ENCODE measurements at regions not wholly inside any gene's neighbourhood (a gene's known extent, or its start where the extent isn't known, plus 50 kb on each side); places are given as distances from the start of the nearest gene placed in this dataset.
"Not testable (repeated sequence)": the region's sequence is repeated elsewhere in the genome, so short reads cannot be mapped to it uniquely, and the experiment has no call there.

DNA sequence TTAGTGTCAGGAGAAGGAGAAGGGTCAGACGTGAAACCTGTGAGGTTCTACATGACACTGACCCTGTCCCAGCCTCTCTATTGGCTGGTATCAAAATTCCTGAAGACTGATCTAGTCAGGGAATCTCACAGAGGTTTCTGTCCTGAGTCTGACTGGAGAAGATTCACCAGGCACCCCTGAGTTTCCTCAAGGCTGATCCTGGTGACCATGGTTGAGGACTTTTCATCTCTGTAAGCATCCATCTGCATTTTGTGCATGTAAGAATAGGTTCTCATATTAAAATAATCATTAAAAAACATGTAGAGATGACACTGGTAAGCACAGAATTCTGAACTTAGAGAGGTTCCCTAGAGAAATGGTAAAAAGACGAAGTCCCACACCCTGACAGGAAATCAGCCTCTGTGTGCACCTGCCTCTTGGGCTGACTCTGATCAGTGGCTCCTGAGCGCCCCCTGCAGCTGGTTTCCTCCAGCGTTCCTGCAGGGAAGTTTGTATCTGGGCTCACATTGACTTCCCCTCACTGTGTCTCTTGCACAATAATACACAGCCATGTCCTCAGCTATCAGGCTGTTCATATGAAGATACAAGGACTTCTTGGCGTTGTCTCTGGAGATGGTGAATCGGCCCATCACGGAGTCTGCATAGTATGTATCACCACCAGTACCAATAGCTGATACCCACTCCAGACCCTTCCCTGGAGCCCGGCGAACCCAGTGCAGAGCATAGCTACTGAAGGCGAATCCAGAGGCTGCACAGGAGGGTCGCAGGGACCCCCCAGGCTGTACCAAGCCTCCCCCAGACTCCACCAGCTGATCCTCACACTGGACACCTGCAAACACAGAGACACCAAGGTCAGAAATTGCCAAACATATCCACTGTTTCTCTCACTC lies 991.9 kb downstream of the TMEM121 start:
- no peaks in the 10 kb centered on the region for H3K27me3 ChIP-seq (ENCODE audit: control insufficient read depth, insufficient read depth, low read length)
- H3K4me1 ChIP-seq (ENCODE audit: control insufficient read depth, insufficient read depth, low read length), result no peaks in the 10 kb centered on the region
- H3K9me3 ChIP-seq (ENCODE audit: control insufficient read depth, insufficient read depth, low read depth, low read length), result peaks cover 55% of the 10 kb centered on the region; the same call in 1 of the 2 replicates
- no peak overlapping the region for H3K27ac ChIP-seq (ENCODE audit: low read depth, low read length)
- H3K4me3 ChIP-seq (ENCODE audit: low read depth, low read length), result no peak overlapping the region
- H3K9ac ChIP-seq (ENCODE audit: low read length), result no peak overlapping the region
- no peaks in the 10 kb centered on the region for H3K36me3 ChIP-seq (ENCODE audit: control insufficient read depth, insufficient read depth, low read length)

DNA sequence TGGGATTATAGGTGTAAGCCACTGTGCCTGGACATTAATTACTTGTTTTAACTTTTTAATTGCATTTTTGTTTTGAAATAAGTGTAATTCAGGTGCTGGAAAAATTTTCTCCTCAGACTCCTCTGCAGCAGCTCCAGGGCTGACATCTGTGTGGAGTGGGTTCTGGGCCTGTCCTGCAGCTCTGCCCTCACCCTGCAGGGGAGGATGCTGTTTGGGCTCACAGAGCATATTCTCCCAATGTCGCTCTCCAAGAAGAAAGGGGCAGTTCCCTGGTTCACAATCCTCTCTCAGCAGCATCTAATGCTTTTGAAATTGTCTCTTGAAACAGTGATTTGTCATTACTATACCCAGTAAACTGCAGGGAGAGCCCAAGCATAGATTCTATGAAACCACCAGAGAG lies 995.7 kb downstream of the TMEM121 start:
- not testable (repeated sequence) for H3K36me3 ChIP-seq (ENCODE audit: control insufficient read depth, insufficient read depth, low read length); H3K4me1 ChIP-seq (ENCODE audit: control insufficient read depth, insufficient read depth, low read length); H3K27me3 ChIP-seq (ENCODE audit: control insufficient read depth, insufficient read depth, low read length); H3K27ac ChIP-seq (ENCODE audit: low read depth, low read length); H3K9ac ChIP-seq (ENCODE audit: low read length); H3K4me3 ChIP-seq (ENCODE audit: low read depth, low read length)
- peaks cover 52% of the 10 kb centered on the region; the same call in 1 of the 2 replicates for H3K9me3 ChIP-seq (ENCODE audit: control insufficient read depth, insufficient read depth, low read depth, low read length)

DNA sequence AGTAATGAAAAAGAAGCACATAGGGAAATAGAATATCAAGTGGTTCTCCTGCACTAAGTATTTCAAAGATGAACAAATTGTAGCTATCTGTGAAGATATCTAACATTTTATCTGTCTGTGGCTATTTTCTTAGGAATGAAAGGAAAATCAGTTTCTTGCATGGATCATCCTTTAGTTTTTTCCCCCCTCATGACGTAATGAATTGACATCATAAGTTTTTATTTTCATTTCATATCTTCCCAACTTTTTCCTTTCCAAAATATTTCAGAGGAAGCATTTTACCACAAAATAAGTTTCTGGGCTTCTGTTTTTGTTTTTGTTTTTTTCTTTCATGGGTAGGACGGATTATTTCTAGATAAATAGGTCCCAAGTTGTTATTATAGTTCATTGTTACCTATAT lies 996.6 kb downstream of the TMEM121 start:
- Histone ChIP-seq H3K4me1 (ENCODE audit: control insufficient read depth, insufficient read depth, low read length) (no peaks in the 10 kb centered on the region), H3K9me3 (ENCODE audit: control insufficient read depth, insufficient read depth, low read depth, low read length) (peaks cover 47% of the 10 kb centered on the region), H3K27me3 (ENCODE audit: control insufficient read depth, insufficient read depth, low read length) (no peaks in the 10 kb centered on the region), H3K9ac (ENCODE audit: low read length) (no peak overlapping the region), H3K27ac (ENCODE audit: low read depth, low read length) (no peak overlapping the region), H3K4me3 (ENCODE audit: low read depth, low read length) (no peak overlapping the region), H3K36me3 (ENCODE audit: control insufficient read depth, insufficient read depth, low read length) (no peaks in the 10 kb centered on the region)

DNA sequence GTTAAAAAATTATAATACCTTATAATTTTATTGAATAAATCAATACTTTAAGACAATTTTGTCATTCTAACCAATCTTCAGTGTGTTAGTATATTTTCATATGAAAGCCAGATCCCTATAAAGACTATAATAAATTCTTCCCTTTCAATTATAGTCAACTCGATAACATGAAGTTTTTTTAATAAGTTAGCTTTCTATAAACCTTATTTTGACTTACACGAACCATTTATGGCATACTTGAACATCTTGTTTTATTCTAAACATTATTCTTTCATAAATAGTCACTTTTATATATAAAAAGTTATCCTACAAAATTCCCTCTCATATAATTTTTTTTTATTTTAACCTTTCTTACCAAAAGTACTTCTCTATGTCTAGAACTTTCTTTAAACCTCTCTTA lies 1002.3 kb downstream of the TMEM121 start:
- Histone ChIP-seq H3K27ac (ENCODE audit: low read depth, low read length) (no peak overlapping the region), H3K4me1 (ENCODE audit: control insufficient read depth, insufficient read depth, low read length) (no peaks in the 10 kb centered on the region), H3K36me3 (ENCODE audit: control insufficient read depth, insufficient read depth, low read length) (no peaks in the 10 kb centered on the region), H3K27me3 (ENCODE audit: control insufficient read depth, insufficient read depth, low read length) (no peaks in the 10 kb centered on the region), H3K9me3 (ENCODE audit: control insufficient read depth, insufficient read depth, low read depth, low read length) (peaks cover 69% of the 10 kb centered on the region), H3K9ac (ENCODE audit: low read length) (no peak overlapping the region), H3K4me3 (ENCODE audit: low read depth, low read length) (no peak overlapping the region)

DNA sequence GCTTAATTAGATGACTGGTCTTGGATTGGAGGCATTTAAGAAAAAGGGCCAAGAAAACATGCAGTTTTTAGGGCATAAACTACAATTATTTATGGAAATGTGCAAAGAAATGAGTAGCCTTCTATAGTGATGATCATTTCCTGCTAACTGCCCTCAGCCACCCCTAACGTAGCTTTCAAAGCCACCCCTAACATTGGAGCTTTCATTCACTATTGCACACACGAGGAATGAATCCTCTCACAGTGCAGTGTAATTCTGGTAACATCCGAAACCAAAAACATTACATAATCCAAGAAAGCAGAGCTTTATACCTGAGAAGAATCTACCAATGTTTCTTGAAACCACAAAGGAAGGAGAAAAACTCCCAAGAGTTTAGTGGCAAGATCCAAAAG lies 1003.6 kb downstream of the TMEM121 start:
- Histone ChIP-seq H3K4me1 (ENCODE audit: control insufficient read depth, insufficient read depth, low read length) (no peaks in the 10 kb centered on the region), H3K4me3 (ENCODE audit: low read depth, low read length) (no peak overlapping the region), H3K36me3 (ENCODE audit: control insufficient read depth, insufficient read depth, low read length) (no peaks in the 10 kb centered on the region), H3K9me3 (ENCODE audit: control insufficient read depth, insufficient read depth, low read depth, low read length) (peaks cover 61% of the 10 kb centered on the region), H3K9ac (ENCODE audit: low read length) (no peak overlapping the region), H3K27ac (ENCODE audit: low read depth, low read length) (no peak overlapping the region), H3K27me3 (ENCODE audit: control insufficient read depth, insufficient read depth, low read length) (no peaks in the 10 kb centered on the region)

DNA sequence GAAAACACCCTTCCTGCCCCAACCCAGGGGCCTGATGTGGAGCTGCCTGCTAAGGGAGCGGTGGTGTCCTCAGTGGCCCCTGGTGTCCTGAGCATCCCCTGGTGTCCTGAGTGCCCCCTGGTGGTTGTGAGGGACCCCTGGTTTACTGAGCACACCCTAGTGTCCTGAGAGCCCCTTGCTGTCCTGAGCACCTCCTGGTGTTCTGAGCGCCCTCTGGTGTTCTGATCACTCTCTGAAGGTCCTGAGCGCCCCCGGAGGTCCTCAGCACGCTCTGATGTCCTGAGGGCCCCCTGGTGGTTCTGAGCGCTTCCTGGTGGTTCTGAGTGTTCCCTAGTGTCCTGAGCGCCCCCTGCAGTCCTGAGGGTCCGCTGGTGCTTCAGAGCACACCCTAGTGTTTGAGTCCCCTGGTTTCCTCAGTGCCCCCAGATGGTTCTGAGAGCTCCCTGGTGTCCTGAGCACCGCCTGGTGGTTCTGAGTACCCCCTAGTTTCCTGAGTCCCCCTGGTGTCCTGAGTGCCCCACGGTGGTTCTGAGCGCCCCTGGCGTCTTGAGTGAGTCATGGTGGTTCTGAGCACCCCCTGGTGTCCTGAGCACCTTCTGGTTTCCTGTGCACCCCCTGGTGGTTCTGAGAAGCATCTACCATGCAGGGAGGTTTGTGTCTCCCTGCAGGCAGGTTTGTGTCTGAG lies 1004.2 kb downstream of the TMEM121 start:
- Histone ChIP-seq H3K4me1 (ENCODE audit: control insufficient read depth, insufficient read depth, low read length) (no peaks in the 10 kb centered on the region), H3K27ac (ENCODE audit: low read depth, low read length) (no peak overlapping the region), H3K4me3 (ENCODE audit: low read depth, low read length) (no peak overlapping the region; the same call in 1 of the 2 replicates), H3K36me3 (ENCODE audit: control insufficient read depth, insufficient read depth, low read length) (no peaks in the 10 kb centered on the region), H3K9ac (ENCODE audit: low read length) (no peak overlapping the region), H3K9me3 (ENCODE audit: control insufficient read depth, insufficient read depth, low read depth, low read length) (peaks cover 62% of the 10 kb centered on the region), H3K27me3 (ENCODE audit: control insufficient read depth, insufficient read depth, low read length) (no peaks in the 10 kb centered on the region)

DNA sequence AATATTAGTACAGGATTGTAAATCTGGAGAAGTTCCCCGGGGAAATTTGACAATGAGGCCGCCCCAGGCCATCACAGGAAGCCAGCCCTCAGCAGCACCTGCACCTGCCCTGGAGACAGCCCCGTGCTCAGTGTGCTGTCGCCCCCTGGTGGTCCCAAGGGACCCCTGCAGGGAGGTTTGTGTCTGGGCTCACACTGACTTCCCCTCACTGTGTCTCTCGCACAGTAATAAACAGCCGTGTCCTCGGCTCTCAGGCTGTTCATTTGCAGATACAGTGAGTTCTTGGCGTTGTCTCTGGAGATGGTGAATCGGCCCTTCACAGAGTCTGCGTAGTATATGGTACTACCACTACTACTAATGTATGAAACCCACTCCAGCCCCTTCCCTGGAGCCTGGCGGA lies 1011.2 kb downstream of the TMEM121 start:
- H3K27me3 ChIP-seq (ENCODE audit: control insufficient read depth, insufficient read depth, low read length); H3K36me3 ChIP-seq (ENCODE audit: control insufficient read depth, insufficient read depth, low read length); H3K9ac ChIP-seq (ENCODE audit: low read length); H3K27ac ChIP-seq (ENCODE audit: low read depth, low read length); H3K4me3 ChIP-seq (ENCODE audit: low read depth, low read length); H3K4me1 ChIP-seq (ENCODE audit: control insufficient read depth, insufficient read depth, low read length): not testable (repeated sequence)
- peaks cover 56% of the 10 kb centered on the region for H3K9me3 ChIP-seq (ENCODE audit: control insufficient read depth, insufficient read depth, low read depth, low read length)

DNA sequence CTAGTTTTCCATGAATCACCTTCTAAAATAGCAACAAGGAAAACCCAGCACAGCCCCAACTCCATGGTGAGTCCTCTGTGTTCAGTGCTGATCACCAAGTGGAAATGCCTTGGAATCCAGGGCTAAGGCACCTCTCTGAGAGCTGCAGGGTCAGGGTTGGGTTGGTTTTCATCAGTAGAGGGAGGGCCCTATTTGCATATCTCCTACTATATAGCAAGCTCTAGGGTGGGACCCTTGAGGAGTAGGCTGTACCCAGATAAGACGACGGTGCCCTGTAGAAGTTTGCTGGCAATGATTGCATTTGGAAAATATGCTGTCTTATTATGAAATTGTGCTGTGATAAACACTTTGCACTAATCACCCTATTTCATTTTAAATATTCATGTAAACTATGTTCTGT lies 1011.8 kb downstream of the TMEM121 start:
- H3K9ac ChIP-seq (ENCODE audit: low read length), result no peak overlapping the region
- H3K36me3 ChIP-seq (ENCODE audit: control insufficient read depth, insufficient read depth, low read length), result no peaks in the 10 kb centered on the region
- H3K27me3 ChIP-seq (ENCODE audit: control insufficient read depth, insufficient read depth, low read length), result no peaks in the 10 kb centered on the region
- no peak overlapping the region for H3K27ac ChIP-seq (ENCODE audit: low read depth, low read length)
- H3K9me3 ChIP-seq (ENCODE audit: control insufficient read depth, insufficient read depth, low read depth, low read length), result peaks cover 55% of the 10 kb centered on the region
- no peaks in the 10 kb centered on the region for H3K4me1 ChIP-seq (ENCODE audit: control insufficient read depth, insufficient read depth, low read length)
- no peak overlapping the region for H3K4me3 ChIP-seq (ENCODE audit: low read depth, low read length)

DNA sequence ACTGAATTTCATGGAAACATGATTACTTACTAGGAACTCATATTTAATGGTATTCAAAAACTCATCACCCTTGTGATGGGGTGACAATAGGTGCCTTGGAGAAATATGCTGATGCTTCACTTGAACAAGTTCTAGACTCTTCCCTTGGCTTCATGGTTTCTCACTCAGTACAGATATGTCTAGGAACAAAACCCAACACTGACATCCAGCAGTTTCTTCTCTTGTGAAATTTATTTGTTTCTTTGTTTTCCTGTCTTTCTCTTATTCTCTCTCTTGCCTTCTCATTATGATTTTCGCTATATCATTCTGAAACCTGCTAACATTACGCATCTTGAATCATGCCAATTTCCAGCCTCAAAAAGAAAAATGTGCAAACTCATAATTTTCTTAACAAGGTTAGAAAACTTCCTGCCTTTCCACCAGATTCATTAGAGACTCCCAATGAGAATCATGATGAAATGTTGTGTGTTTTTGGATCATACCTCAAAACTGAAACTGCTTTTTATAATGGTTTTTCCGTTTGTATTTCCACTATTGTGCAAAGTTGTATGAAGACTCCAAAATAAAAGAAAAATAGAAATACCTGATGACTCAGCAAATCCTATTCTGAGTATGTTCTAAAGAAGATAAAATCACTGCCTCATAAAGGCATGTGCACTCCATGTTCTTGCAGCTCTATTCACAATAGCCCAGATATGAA lies 1021.5 kb downstream of the TMEM121 start:
- H3K27ac ChIP-seq (ENCODE audit: low read depth, low read length), result no peak overlapping the region
- H3K4me1 ChIP-seq (ENCODE audit: control insufficient read depth, insufficient read depth, low read length), result no peaks in the 10 kb centered on the region
- H3K27me3 ChIP-seq (ENCODE audit: control insufficient read depth, insufficient read depth, low read length), result no peaks in the 10 kb centered on the region
- H3K4me3 ChIP-seq (ENCODE audit: low read depth, low read length), result no peak overlapping the region
- H3K36me3 ChIP-seq (ENCODE audit: control insufficient read depth, insufficient read depth, low read length), result no peaks in the 10 kb centered on the region
- peaks cover 45% of the 10 kb centered on the region; the same call in 1 of the 2 replicates for H3K9me3 ChIP-seq (ENCODE audit: control insufficient read depth, insufficient read depth, low read depth, low read length)
- H3K9ac ChIP-seq (ENCODE audit: low read length), result no peak overlapping the region

DNA sequence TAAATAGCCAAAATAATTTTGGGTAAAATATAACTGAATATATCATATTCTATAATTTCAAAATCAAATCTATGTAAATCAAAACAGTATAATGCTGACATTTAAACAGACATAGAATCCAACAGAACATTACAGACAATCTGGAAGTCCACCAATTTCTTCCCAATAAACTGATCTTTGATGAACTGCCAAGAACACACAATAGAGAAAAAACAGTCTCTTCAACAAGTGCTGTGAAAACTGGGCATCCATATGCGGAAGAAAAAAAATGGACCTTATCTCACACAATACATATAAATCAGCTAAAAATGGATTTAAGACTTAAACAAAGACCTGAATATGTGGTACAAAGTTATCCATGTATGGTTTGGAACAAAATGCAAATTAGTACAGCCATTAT lies 1022.7 kb downstream of the TMEM121 start:
- Histone ChIP-seq H3K4me3 (ENCODE audit: low read depth, low read length) (no peak overlapping the region), H3K36me3 (ENCODE audit: control insufficient read depth, insufficient read depth, low read length) (no peaks in the 10 kb centered on the region), H3K4me1 (ENCODE audit: control insufficient read depth, insufficient read depth, low read length) (no peaks in the 10 kb centered on the region), H3K9ac (ENCODE audit: low read length) (no peak overlapping the region), H3K27ac (ENCODE audit: low read depth, low read length) (no peak overlapping the region), H3K27me3 (ENCODE audit: control insufficient read depth, insufficient read depth, low read length) (no peaks in the 10 kb centered on the region), H3K9me3 (ENCODE audit: control insufficient read depth, insufficient read depth, low read depth, low read length) (peaks cover 47% of the 10 kb centered on the region; the same call in 1 of the 2 replicates)

DNA sequence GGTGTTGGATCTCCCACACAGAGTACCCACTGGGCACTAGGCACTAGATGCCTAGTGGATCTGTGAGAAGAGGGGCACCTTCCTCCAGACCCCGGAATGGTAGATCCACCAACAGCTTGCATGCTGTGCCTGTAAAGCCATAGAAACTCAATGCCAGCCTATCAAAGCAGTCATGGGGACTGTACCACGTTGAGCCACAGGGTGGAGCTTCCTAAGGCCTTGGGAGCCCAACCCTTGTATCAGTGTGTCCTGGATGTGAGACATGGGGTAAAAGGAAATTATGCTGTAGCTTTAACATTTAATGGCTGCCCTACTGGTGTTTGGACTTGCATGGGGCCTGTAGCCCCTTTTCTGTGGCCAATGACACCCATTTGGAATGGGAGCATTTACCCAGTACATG lies 1024.9 kb downstream of the TMEM121 start:
- H3K4me3 ChIP-seq (ENCODE audit: low read depth, low read length), result no peak overlapping the region
- no peak overlapping the region for H3K9ac ChIP-seq (ENCODE audit: low read length)
- no peaks in the 10 kb centered on the region for H3K36me3 ChIP-seq (ENCODE audit: control insufficient read depth, insufficient read depth, low read length)
- no peaks in the 10 kb centered on the region for H3K27me3 ChIP-seq (ENCODE audit: control insufficient read depth, insufficient read depth, low read length)
- H3K9me3 ChIP-seq (ENCODE audit: control insufficient read depth, insufficient read depth, low read depth, low read length), result peaks cover 38% of the 10 kb centered on the region; the same call in 1 of the 2 replicates
- H3K4me1 ChIP-seq (ENCODE audit: control insufficient read depth, insufficient read depth, low read length), result no peaks in the 10 kb centered on the region
- no peak overlapping the region for H3K27ac ChIP-seq (ENCODE audit: low read depth, low read length)

Measured in HUES6 (cell line).